ENCODE measurements at regions not wholly inside any gene's neighbourhood (a gene's known extent, or its start where the extent isn't known, plus 50 kb on each side); places are given as distances from the start of the nearest gene placed in this dataset.

- Histone ChIP-seq H4K91ac (ENCODE audit: insufficient read length, low read depth, low read length) (no peak overlapping the region), H4K5ac (ENCODE audit: insufficient read length, low read depth, low read length) (no peak overlapping the region), H3K4me2 (ENCODE audit: insufficient read depth, insufficient read length, low read length) (no peak overlapping the region), H3K9ac (ENCODE audit: extremely low read depth, insufficient read length, low read length) (no peak overlapping the region), H3K18ac (ENCODE audit: insufficient read length, low read depth, low read length) (no peak overlapping the region), H2AFZ (ENCODE audit: low read length) (no peak overlapping the region), H2BK20ac (ENCODE audit: low read depth, low read length, poor library complexity, severe bottlenecking) (no peak overlapping the region), H4K20me1 (ENCODE audit: control insufficient read depth, insufficient read depth, insufficient read length) (no peaks in the 10 kb centered on the region), H2BK12ac (ENCODE audit: insufficient read length, low read depth, low read length) (no peak overlapping the region), H3K14ac (ENCODE audit: insufficient read depth, low read length) (no peak overlapping the region), H4K8ac (replicated peaks; ENCODE audit: insufficient read length, low read depth, low read length) (no peak overlapping the region), H2AK5ac (ENCODE audit: insufficient read length, low read length) (no peak overlapping the region), H3K79me2 (ENCODE audit: insufficient read depth, low read length) (no peaks in the 10 kb centered on the region), H3K27me3 (ENCODE audit: insufficient read depth, low read length) (no peaks in the 10 kb centered on the region), H3K23me2 (ENCODE audit: insufficient read length, low read depth, low read length, poor library complexity, severe bottlenecking) (no peaks in the 10 kb centered on the region), H2BK5ac (ENCODE audit: insufficient read length, low read length) (no peak overlapping the region), H3K9me3 (ENCODE audit: control insufficient read depth, low read depth, low read length) (no peaks in the 10 kb centered on the region), H3K4me1 (ENCODE audit: insufficient read depth, low read length) (no peaks in the 10 kb centered on the region), H2BK120ac (ENCODE audit: low read depth, low read length, poor library complexity, severe bottlenecking) (no peak overlapping the region), H3K56ac (ENCODE audit: insufficient read length, low read depth, low read length) (no peak overlapping the region), H3T11ph (ENCODE audit: low read length) (no peak overlapping the region), H3K27ac (ENCODE audit: insufficient read length, low read depth, low read length) (no peak overlapping the region), H3K79me1 (ENCODE audit: insufficient read depth, low read depth, low read length, poor library complexity, severe bottlenecking) (no peaks in the 10 kb centered on the region), H3K4ac (ENCODE audit: low read depth, low read length) (no peak overlapping the region), H2BK15ac (ENCODE audit: low read depth, low read length) (no peak overlapping the region), H3K23ac (ENCODE audit: insufficient read length, low read depth, low read length) (no peak overlapping the region)
- Mint-ChIP-seq H3K4me1 (no peaks in the 10 kb centered on the region), H3K36me3 (ENCODE audit: insufficient read depth in 1 of 3, low read depth in 3 of 3) (no peaks in the 10 kb centered on the region), H3K27ac (no peak overlapping the region), H3K4me3 (no peak overlapping the region), H3K27me3 (ENCODE audit: low read depth) (no peaks in the 10 kb centered on the region), H3K9me3 (no peaks in the 10 kb centered on the region)
- no peak for TF ChIP-seq CTCF (conservative IDR thresholded peaks at IDR 0.05)
- no CpG with 5 or more reads among the region's 2 CpGs for WGBS (ENCODE audit: extremely low coverage, insufficient read length, low lambda C conversion rate)
- no peak for DNase-seq
Measured at GRCh38 chr18:60601249-60601648, 228.7 kb upstream of the MC4R start.
